B cell (primary cell): ENCODE measurements at regions not wholly inside any gene's neighbourhood (a gene's known extent, or its start where the extent isn't known, plus 50 kb on each side); places are given as distances from the start of the nearest gene placed in this dataset.

Experiments
- ATAC-seq: fragments of 200-7000 bp; cut with Tn5 transposase; one replicate; pipeline ENCODE4 v1.10.0; 2021; ENCODE audit warnings: low read depth, mild to moderate bottlenecking, moderate number of reproducible peaks, moderate library complexity
- CTCF ChIA-PET: fragments of 350-600 bp; sonication (Branson Sonifier 250); formaldehyde crosslinking; loops from one replicate; lab custom pipeline; 2021; ENCODE audit warnings: antibody characterized with exemption, inconsistent platforms; lab: Charles Lee
- POLR2A ChIA-PET: fragments of 350-600 bp; sonication (Branson Sonifier 250); formaldehyde crosslinking; loops from one replicate; lab custom pipeline; 2021; ENCODE audit warnings: antibody characterized with exemption; lab: Charles Lee
- DNase-seq: peaks from one replicate; pipeline ENCODE4 v3.0.0; 2013
- H2AFZ ChIP-seq: 2 replicates; pipeline ENCODE4 v1.6.1; 2012; ENCODE audit warnings: mild to moderate bottlenecking, low read depth, low read length; ENCODE audit not compliant: insufficient read depth, poor library complexity, severe bottlenecking
- H3K27ac ChIP-seq, 2 donors: 1 replicate in 1 of 2; 2 replicates in 1 of 2; pipeline ENCODE4 v1.5.1; 2012 to 2013; ENCODE audit warnings: low read length in 2 of 2, mild to moderate bottlenecking in 2 of 2, moderate library complexity in 1 of 2
- H3K27me3 ChIP-seq, 4 experiments: fragments of 200-600 bp in 1 of 4; sonication (generic) in 1 of 4; replicated peaks in 1 of 4; 1 replicate in 2 of 4; 2 replicates in 2 of 4; pipeline versions ENCODE4 v1.6.1 to v1.7.0; 2013 to 2016; ENCODE audit warnings: low read length in 3 of 4, mild to moderate bottlenecking in 2 of 4, mixed read lengths in 1 of 4, moderate library complexity in 1 of 4; ENCODE audit not compliant: insufficient read depth in 4 of 4, control insufficient read depth in 3 of 4; ENCODE audit errors: control extremely low read depth in 1 of 4
- H3K36me3 ChIP-seq, 2 experiments: replicated peaks in 1 of 2; 1 replicate in 1 of 2; 2 replicates in 1 of 2; pipeline versions ENCODE4 v1.6.1 to v1.7.1; 2013; ENCODE audit warnings: low read length in 1 of 2; ENCODE audit not compliant: insufficient read depth in 2 of 2, control insufficient read depth in 1 of 2; ENCODE audit errors: control extremely low read depth in 1 of 2, extremely low read depth in 1 of 2
- H3K4me1 ChIP-seq, 2 donors: fragments of 200-600 bp in 1 of 2; sonication (generic) in 1 of 2; 1 replicate in 1 of 2; 2 replicates in 1 of 2; pipeline versions ENCODE4 v1.5.1 to v1.6.1; 2013 to 2017; ENCODE audit warnings: low read length in 2 of 2; ENCODE audit not compliant: control insufficient read depth in 2 of 2, insufficient read depth in 2 of 2
- H3K4me2 ChIP-seq: replicated peaks from 2 replicates; pipeline ENCODE3; 2012; ENCODE audit warnings: mild to moderate bottlenecking, low read depth, low read length; ENCODE audit not compliant: poor library complexity, severe bottlenecking
- H3K4me3 ChIP-seq, 5 experiments: fragments of 200-600 bp in 1 of 5; sonication (generic) in 1 of 5; 1 replicate in 3 of 5; 2 replicates in 2 of 5; pipeline versions ENCODE4 v1.5.1 to v1.7.0; 2011 to 2016; ENCODE audit warnings: low read length in 4 of 5, mild to moderate bottlenecking in 4 of 5, low read depth in 2 of 5, control low read depth in 1 of 5, moderate library complexity in 1 of 5; ENCODE audit not compliant: insufficient read depth in 1 of 5; ENCODE audit errors: control extremely low read depth in 1 of 5, extremely low read depth in 1 of 5
- H3K79me2 ChIP-seq: fragments of 200-600 bp; sonication (generic); one replicate; pipeline ENCODE4 v1.6.0; 2016; ENCODE audit warnings: low read length; ENCODE audit not compliant: control insufficient read depth, insufficient read depth
- H3K9ac ChIP-seq: fragments of 200-600 bp; sonication (generic); 2 replicates; pipeline ENCODE4 v1.6.1; 2017; ENCODE audit warnings: mild to moderate bottlenecking, low read length, moderate library complexity
- H3K9me3 ChIP-seq, 3 donors: one replicate each; pipeline versions ENCODE4 v1.6.1 to v1.7.1; 2013; ENCODE audit warnings: low read length in 2 of 3; ENCODE audit not compliant: control insufficient read depth in 2 of 3, insufficient read depth in 1 of 3; ENCODE audit errors: control extremely low read depth in 1 of 3
- H4K20me1 ChIP-seq: 2 replicates; pipeline ENCODE4 v1.6.0; 2012; ENCODE audit warnings: mild to moderate bottlenecking, low read length; ENCODE audit not compliant: insufficient read depth, control insufficient read depth, poor library complexity, severe bottlenecking
- H3K27ac Mint-ChIP-seq: one replicate; pipeline ENCODE4 v1.8.0; 2021; ENCODE audit warnings: mixed read lengths
- H3K27me3 Mint-ChIP-seq: one replicate; pipeline ENCODE4 v1.8.0; 2021; ENCODE audit warnings: mixed read lengths
- H3K4me1 Mint-ChIP-seq: one replicate; pipeline ENCODE4 v1.8.0; 2021; ENCODE audit warnings: mixed read lengths
- H3K4me3 Mint-ChIP-seq: one replicate; pipeline ENCODE4 v1.8.0; 2021; ENCODE audit warnings: mixed read lengths
- H3K9me3 Mint-ChIP-seq: one replicate; pipeline ENCODE4 v1.8.0; 2022; ENCODE audit warnings: mixed read lengths; ENCODE audit not compliant: insufficient read depth
- EZH2 ChIP-seq: IDR thresholded peaks from 2 replicates; pipeline ENCODE4 v1.6.1; 2012; ENCODE audit warnings: borderline replicate concordance, low read depth, mild to moderate bottlenecking, moderate library complexity, low read length; ENCODE audit not compliant: insufficient read depth, poor library complexity, severe bottlenecking
- WGBS: methylation state at CpG from one replicate; pipeline ENCODE4 v1.1.5; 2013; ENCODE audit warnings: missing lambda C conversion rate; ENCODE audit not compliant: insufficient coverage; 5-methylcytosine and 5-hydroxymethylcytosine counted together
- intact Hi-C: fragments of 100-400 bp; cut with micrococcal nuclease; formaldehyde crosslinking; loops from one replicate; pipeline ENCODE4 v1.10.0; 2022
- TF ChIP-seq, protein P1 (sequence below): fragments of 200-600 bp; IDR thresholded peaks from one replicate; pipeline ENCODE4 v1.8.0; 2022; ENCODE audit warnings: antibody characterized with exemption, mild to moderate bottlenecking

DNA sequence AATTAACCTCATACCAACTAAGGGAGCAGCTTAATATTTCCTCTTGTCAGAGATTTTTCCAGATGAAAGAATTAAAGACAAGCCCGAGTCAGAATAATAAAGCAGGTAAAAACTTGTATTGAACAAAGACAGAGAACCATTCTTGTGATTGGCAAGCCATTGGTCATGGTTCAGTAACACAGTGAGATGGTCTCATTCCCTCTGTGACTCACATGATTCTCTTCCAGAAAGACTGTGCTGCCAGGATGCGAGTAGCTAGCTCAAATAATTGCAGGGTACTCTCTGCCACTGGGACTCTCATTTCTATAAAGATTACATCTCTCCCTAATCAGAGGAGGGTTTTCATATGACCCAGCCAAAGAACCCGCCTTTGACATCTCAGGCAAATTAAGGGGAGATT, 179.4 kb downstream of the PHLDA1 start:
- H3K4me1 Mint-ChIP-seq: peaks cover 9% of the 10 kb centered on the region
- H3K4me2 ChIP-seq: no peak overlapping the region
- no peak overlapping the region for H3K4me3 Mint-ChIP-seq
- DNase-seq (no peak), ATAC-seq (no peak)
- H3K27ac ChIP-seq: no peak overlapping the region
- H3K27me3 Mint-ChIP-seq: peaks cover 37% of the 10 kb centered on the region
- no peak overlapping the region for H3K9ac ChIP-seq
- peaks cover 0 to 2% (median 0%) of the 10 kb centered on the region in 3 donors for H3K9me3 ChIP-seq
- no peak overlapping the region for H3K27ac Mint-ChIP-seq
- H3K9me3 Mint-ChIP-seq: no peaks in the 10 kb centered on the region
- peaks cover 0 to 6% of the 10 kb centered on the region in 2 donors for H3K4me1 ChIP-seq
- H3K4me3 ChIP-seq: no peak overlapping the region
- H3K79me2 ChIP-seq: no peaks in the 10 kb centered on the region
- no peak overlapping the region for H2AFZ ChIP-seq
- intact Hi-C loops: no loop called here
- WGBS: 100% methylated on average over 1 of the region's 3 CpGs
- ChIA-PET POLR2A (no interaction called here), CTCF (interaction anchor here (1.2 kb wide), 1 partner anchor 48 kb away, joined by 3 read pairs; no protein-coding TSS in a partner anchor)
- no peaks in the 10 kb centered on the region for H4K20me1 ChIP-seq
- peaks cover 0 to 5% (median 2%) of the 10 kb centered on the region in 4 experiments for H3K27me3 ChIP-seq
- no peaks in the 10 kb centered on the region for H3K36me3 ChIP-seq
- no peak for TF ChIP-seq EZH2
- TF ChIP-seq, protein P1, sequence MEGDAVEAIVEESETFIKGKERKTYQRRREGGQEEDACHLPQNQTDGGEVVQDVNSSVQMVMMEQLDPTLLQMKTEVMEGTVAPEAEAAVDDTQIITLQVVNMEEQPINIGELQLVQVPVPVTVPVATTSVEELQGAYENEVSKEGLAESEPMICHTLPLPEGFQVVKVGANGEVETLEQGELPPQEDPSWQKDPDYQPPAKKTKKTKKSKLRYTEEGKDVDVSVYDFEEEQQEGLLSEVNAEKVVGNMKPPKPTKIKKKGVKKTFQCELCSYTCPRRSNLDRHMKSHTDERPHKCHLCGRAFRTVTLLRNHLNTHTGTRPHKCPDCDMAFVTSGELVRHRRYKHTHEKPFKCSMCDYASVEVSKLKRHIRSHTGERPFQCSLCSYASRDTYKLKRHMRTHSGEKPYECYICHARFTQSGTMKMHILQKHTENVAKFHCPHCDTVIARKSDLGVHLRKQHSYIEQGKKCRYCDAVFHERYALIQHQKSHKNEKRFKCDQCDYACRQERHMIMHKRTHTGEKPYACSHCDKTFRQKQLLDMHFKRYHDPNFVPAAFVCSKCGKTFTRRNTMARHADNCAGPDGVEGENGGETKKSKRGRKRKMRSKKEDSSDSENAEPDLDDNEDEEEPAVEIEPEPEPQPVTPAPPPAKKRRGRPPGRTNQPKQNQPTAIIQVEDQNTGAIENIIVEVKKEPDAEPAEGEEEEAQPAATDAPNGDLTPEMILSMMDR: no peak

GRCh38 chr12:75850721-75851462, 180.7 kb downstream of the PHLDA1 start:
- H3K9me3 ChIP-seq: peaks cover 0 to 2% (median 0%) of the 10 kb centered on the region in 3 donors
- no peak overlapping the region for H3K27ac ChIP-seq
- no peak overlapping the region for H3K4me2 ChIP-seq
- TF ChIP-seq EZH2: no peak
- TF ChIP-seq, protein P1: no peak
- intact Hi-C loops: no loop called here
- 58% methylated on average over 2 of the region's 4 CpGs for whole genome bisulfite sequencing
- Mint-ChIP-seq H3K27me3 (peaks cover 37% of the 10 kb centered on the region), H3K4me1 (peaks cover 9% of the 10 kb centered on the region), H3K9me3 (peaks cover 2% of the 10 kb centered on the region), H3K4me3 (no peak overlapping the region), H3K27ac (no peak overlapping the region)
- H4K20me1 ChIP-seq: no peaks in the 10 kb centered on the region
- ChIA-PET CTCF (interaction anchor here (1.2 kb wide), 1 partner anchor 47 kb away, joined by 3 read pairs; no protein-coding TSS in a partner anchor), POLR2A (no interaction called here)
- H3K4me1 ChIP-seq: peaks cover 0 to 6% of the 10 kb centered on the region in 2 donors
- no peak overlapping the region for H3K9ac ChIP-seq
- ATAC-seq: no peak
- no peak for DNase-seq
- no peak overlapping the region for H2AFZ ChIP-seq
- H3K79me2 ChIP-seq: no peaks in the 10 kb centered on the region
- H3K4me3 ChIP-seq: no peak overlapping the region
- H3K36me3 ChIP-seq: no peaks in the 10 kb centered on the region
- H3K27me3 ChIP-seq: peaks cover 0 to 5% (median 2%) of the 10 kb centered on the region in 4 experiments
